HG03342 (cell line): ENCODE measurements at regions not wholly inside any gene's neighbourhood (a gene's known extent, or its start where the extent isn't known, plus 50 kb on each side); places are given as distances from the start of the nearest gene placed in this dataset.
"Not testable (repeated sequence)": the region's sequence is repeated elsewhere in the genome, so short reads cannot be mapped to it uniquely, and the experiment has no call there.

ENCODE experiments used
- ATAC-seq: cut with Tn5 transposase; IDR thresholded peaks from one replicate; pipeline ENCODE4 v1.9.1; 2021; ENCODE audit warnings: mild to moderate bottlenecking, moderate library complexity; ENCODE audit not compliant: unreplicated experiment

- ATAC-seq: no peak
Observed at GRCh38 chr12:68984796-68985573, 52.0 kb upstream of the CPM start.

DNA sequence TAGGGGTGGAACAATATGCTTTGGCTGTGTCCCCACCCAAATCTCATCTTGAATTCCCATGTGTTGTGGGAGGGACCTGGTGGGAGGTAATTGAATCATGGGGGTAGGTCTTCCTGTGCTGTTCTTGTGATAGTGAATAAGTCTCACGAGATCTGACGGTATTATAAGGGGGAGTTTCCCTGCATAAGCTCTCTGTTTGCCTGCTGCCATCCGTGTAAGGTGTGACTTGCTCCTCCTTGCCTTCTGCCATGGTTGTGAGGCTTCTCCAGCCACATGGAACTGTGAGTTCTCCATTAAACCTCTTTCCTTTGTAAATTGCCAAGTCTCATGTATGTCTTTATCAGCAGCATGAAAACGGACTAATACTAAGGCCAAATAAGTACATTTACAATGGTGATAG lies 64.6 kb upstream of the CPM start:
- ATAC-seq: not testable (repeated sequence)

DNA sequence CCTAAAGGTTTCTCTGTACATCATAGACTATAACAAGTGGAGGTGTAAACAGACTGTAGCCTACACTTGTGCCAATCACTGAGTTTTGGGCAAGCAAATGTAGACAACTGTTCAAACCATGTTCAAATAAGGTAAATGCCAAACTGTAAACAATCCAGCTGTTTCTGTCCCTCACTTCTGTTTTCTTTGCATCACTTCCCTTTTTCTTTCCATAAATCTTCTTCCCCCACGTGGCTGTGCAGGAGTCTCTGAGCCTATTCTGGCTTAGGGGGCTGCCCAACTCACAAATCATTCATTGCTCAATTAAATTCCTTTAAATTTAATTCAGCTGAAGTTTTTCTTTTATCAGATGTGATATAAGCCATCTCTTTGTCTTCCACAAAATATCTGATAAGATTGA lies 65.1 kb upstream of the CPM start:
- no peak for ATAC-seq

GRCh38 chr12:69000074-69000473 lies 67.1 kb upstream of the CPM start:
- ATAC-seq: no peak

GRCh38 chr12:69000540-69001243 lies 67.7 kb upstream of the CPM start:
- no peak for ATAC-seq

DNA sequence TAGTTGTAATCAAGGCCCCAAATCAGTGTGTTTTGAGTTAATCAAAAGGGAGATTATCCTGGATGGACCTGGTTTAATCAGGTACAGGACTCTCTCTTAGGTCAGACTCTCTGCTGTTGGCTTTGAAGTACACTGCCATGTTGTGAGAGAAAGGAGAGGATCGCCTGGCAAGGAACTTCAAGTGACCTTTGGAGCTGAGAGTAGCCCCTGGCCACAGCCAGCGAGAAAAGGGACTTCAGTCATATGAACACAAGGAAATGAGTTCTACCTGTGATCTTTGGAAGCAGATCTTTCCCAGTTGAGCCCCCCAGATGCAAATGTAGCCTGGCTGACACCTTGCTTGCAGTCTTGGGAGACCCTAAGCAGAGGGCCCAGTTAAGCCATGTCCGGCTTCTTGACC lies 68.3 kb upstream of the CPM start:
- no peak for ATAC-seq

GRCh38 chr12:69002969-69003368 lies 70.0 kb upstream of the CPM start:
- no peak for ATAC-seq

DNA sequence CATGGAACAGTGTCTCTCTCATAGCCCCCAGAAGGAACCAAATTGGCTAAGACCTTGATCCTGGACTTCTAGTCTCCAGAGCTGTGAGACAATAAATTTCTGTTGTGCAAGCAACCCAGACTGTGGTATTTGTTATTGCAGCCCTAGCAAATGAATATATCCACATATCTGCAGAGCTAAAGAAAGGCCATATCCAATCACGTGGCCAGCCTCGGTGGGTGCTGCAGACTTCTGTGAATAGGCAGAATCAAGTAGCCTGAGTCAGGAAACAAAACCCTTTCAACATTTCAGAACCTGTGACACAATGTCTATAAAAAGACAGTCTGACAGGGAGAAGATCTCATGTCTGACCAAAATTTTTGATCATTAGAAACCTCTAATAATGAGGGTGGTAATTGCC lies 71.0 kb upstream of the CPM start:
- ATAC-seq: no peak

DNA sequence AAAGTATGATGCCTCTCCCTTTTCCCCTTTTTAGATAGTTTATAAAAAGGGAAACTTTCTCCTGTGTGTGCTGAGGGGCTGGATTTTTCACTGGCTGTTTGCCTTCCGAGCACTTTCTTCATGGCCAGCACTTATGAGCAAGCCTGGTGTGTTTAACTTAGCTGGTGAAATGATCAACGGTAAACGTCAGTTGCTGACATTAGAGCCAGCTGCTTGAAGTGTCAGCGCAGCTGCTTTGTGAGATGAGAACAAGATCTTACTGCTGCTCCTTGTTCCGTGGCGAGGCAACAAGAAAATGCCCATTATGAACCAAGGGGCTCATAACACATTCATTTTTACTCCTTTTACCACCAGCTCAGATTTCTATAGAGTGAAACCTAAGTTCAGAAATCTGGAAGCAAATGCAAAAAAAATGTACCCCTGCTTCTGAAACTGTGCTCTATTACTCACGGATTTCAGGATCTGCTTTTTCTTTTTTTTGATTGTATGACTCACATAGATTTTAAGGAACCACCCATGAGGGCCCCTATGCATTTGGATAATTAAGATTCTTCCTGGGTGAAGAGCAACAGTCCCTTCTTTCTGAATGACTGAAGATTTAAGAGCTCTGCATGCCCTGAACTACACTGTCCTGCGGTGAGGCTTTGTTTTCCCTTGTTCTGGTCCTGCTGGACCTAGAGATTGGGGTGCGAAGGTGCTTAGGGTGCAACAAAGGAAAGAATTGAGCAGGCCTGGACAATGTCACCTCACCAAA lies 74.3 kb upstream of the CPM start:
- ATAC-seq: no peak

DNA sequence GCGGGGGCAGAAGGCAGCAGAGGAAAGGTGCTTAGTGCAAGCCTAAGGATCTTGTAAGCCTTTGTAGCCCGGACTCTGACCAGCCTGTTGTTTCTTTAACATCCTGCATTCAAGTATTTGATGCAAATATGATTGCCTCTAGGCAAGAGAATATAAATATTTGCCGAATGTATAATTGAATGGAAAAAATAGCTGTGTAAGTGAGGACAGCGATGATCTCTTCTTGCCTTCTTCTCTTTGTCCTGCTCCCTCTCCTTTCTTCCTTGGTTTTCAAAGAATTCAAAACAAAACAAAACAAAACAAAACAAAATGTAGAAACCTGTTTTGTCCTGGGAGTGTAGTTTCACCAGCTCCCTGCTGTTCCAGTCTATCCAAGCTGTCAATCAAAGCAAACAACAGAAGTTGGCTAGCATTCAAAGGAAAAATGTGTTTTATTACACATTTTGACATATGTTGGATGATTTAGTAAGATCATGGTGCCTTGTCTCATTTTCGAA lies 74.9 kb upstream of the CPM start:
- ATAC-seq: no peak

- no peak for ATAC-seq
Observed at GRCh38 chr12:69008520-69008919, 75.5 kb upstream of the CPM start.

GRCh38 chr12:69014047-69014446 lies 81.1 kb upstream of the CPM start:
- no peak for ATAC-seq

- ATAC-seq: no peak
Observed at GRCh38 chr12:69015017-69015416, 82.0 kb upstream of the CPM start.

DNA sequence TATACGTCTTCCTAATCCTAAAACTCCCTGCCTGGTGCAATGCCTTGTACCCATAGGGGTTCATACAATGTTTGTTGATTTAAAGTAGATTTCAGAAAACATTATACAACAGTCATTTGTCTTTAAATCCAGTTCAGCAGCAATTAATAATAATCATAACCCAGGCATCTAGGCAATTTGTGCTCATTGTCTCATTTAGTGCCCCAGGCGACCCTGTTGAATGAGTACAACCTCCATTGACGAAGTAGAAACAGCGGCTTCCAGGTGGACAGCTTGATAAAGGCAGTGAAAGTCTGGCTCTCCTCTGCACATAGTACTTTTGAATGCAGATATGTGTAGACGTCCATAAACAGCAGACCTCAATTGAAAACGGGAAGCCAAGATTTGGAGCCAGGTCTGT lies 82.9 kb upstream of the CPM start:
- no peak for ATAC-seq

- no peak for ATAC-seq
Observed at GRCh38 chr12:69019082-69019481, 86.1 kb upstream of the CPM start.

DNA sequence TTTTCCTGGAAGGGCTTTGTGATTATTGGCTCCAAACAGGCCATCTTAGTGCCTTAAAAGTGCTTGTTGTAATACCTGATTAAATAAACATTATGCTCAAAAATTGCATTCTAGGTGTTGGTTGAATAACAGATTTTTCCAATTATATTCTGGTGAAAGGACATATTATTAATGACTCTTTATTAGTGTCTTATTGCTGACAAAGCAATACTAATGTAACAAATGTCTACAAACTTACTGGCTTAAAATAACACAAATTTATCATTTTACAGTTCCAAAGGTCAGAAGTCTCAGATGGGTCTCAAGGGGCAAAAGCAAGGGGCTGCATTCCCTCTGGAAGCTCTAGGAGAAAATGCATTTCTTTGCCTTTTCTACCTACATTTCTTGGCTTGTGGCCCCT lies 86.9 kb upstream of the CPM start:
- ATAC-seq: no peak

GRCh38 chr12:69022674-69023073 lies 89.7 kb upstream of the CPM start:
- ATAC-seq: no peak

DNA sequence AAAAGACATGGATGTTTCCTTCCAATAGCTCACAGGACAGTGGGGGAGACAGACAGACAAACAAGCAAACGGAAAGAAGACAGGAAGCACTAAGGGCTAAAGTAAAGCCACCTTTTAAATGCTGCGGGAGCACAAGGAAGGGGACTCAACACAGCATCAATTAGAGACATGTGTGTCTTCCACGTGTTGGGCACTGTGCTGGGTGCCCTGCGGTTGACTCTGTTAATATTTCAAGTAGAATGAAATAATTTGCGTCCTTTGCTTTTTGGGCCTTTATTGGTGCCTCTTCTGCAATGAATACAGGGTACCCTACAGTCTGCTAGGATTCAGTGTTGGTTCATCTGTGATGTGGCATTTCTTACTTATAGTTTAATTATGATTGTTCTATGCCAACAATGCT lies 90.9 kb upstream of the CPM start:
- ATAC-seq: no peak

DNA sequence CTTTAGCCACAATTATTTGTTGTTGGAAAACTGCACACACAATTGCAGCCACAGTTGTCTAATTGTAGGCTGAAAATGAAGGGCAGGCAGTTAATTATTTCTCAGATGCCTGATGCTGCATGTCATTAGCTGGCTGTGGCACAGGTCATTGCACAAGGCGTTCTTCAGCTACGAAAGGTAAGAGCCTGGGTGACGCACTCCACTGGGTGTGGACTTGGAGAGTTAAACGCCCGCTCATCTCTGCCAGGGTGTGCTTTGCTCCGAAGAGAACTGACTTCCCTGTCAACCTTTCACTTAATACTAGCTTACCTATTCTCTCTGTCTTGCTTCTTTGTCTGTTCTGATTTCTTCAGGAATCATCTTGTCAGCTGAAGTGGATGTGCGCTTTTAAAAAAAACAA lies 91.4 kb upstream of the CPM start:
- ATAC-seq: no peak

- no peak for ATAC-seq
Observed at GRCh38 chr12:69024907-69025306, 91.9 kb upstream of the CPM start.

DNA sequence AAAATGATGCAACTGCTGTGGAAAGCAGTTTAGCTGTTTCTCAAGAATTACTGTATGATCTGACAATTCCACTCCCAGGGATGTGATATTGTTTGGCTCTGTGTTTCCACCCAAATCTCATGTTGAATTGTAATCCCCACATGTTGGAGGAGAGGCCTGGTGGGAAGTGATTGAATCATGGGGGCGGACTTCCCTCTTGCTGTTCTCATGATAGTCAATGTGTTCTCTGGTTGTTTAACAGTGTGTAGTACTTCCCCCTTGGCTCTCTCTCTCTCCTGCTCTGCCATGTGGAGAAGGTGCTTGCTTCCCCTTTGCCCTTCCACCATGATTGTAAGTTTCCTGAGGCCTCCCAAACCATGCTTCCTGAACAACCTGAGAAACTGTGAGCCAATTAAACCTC lies 93.4 kb upstream of the CPM start:
- ATAC-seq: no peak

GRCh38 chr12:69027411-69027881 lies 94.5 kb upstream of the CPM start:
- no peak for ATAC-seq
